RWPE2 (cell line): ENCODE measurements at regions not wholly inside any gene's neighbourhood (a gene's known extent, or its start where the extent isn't known, plus 50 kb on each side); places are given as distances from the start of the nearest gene placed in this dataset.

ENCODE experiments used
- ATAC-seq: fragments of 200-7000 bp; cut with Tn5 transposase; 3 replicates; pipeline ENCODE4 v1.9.1; 2021; ENCODE audit warnings: low read depth
- DNase-seq: peaks from one replicate; pipeline ENCODE4 v3.0.0-alpha.2; 2020; ENCODE audit warnings: low spot score
- H3K27ac ChIP-seq: fragments of 450-650 bp; 2 replicates; pipeline ENCODE4 v1.5.1; 2017; ENCODE audit warnings: mild to moderate bottlenecking; ENCODE audit not compliant: poor library complexity, severe bottlenecking
- H3K27me3 ChIP-seq: fragments of 250-450 bp; sonication (Bioruptor Pico); 2 replicates; pipeline ENCODE4 v1.5.1; 2021; ENCODE audit warnings: mild to moderate bottlenecking, moderate library complexity; ENCODE audit not compliant: insufficient read depth, poor library complexity, severe bottlenecking
- H3K36me3 ChIP-seq: fragments of 250-450 bp; sonication (Bioruptor Pico); 2 replicates; pipeline ENCODE4 v1.5.1; 2020; ENCODE audit warnings: low read depth, mild to moderate bottlenecking, moderate library complexity
- H3K4me1 ChIP-seq: fragments of 250-450 bp; sonication (Bioruptor Pico); 2 replicates; pipeline ENCODE4 v1.5.1; 2021; ENCODE audit warnings: mild to moderate bottlenecking, moderate library complexity; ENCODE audit not compliant: insufficient read depth, poor library complexity, severe bottlenecking
- H3K4me3 ChIP-seq: fragments of 250-450 bp; sonication (Bioruptor Pico); 2 replicates; pipeline ENCODE4 v1.5.1; 2021; ENCODE audit warnings: mild to moderate bottlenecking, moderate library complexity; ENCODE audit not compliant: severe bottlenecking
- H3K9me3 ChIP-seq: fragments of 250-450 bp; sonication (Bioruptor Pico); 2 replicates; pipeline ENCODE4 v1.5.1; 2021; ENCODE audit warnings: mild to moderate bottlenecking, moderate library complexity; ENCODE audit not compliant: severe bottlenecking
- CTCF ChIP-seq: fragments of 450-650 bp; IDR thresholded peaks from one replicate; pipeline ENCODE4 v1.5.1; 2017; ENCODE audit warnings: mild to moderate bottlenecking, moderate library complexity; ENCODE audit not compliant: poor library complexity, severe bottlenecking

- Histone ChIP-seq H3K27me3 (no peaks in the 10 kb centered on the region), H3K4me3 (no peak overlapping the region), H3K9me3 (no peaks in the 10 kb centered on the region), H3K36me3 (no peaks in the 10 kb centered on the region), H3K27ac (no peak overlapping the region), H3K4me1 (no peaks in the 10 kb centered on the region)
- no peak for ATAC-seq
- no peak for TF ChIP-seq CTCF
- no peak for DNase-seq
Measured at GRCh38 chr18:39113790-39114189, 1548.2 kb upstream of the CELF4 start.

GRCh38 chr18:39105104-39105503 lies 1539.5 kb upstream of the CELF4 start:
- ATAC-seq (no peak), DNase-seq (no peak)
- Histone ChIP-seq H3K4me1 (no peaks in the 10 kb centered on the region), H3K36me3 (no peaks in the 10 kb centered on the region), H3K9me3 (no peaks in the 10 kb centered on the region), H3K27me3 (no peaks in the 10 kb centered on the region), H3K27ac (no peak overlapping the region), H3K4me3 (no peak overlapping the region)
- no peak for TF ChIP-seq CTCF

GRCh38 chr18:39072970-39073369 lies 1507.4 kb upstream of the CELF4 start:
- no peak for TF ChIP-seq CTCF
- no peaks in the 10 kb centered on the region for H3K4me1 ChIP-seq
- H3K36me3 ChIP-seq, result no peaks in the 10 kb centered on the region
- no peak overlapping the region for H3K27ac ChIP-seq
- DNase-seq (no peak), ATAC-seq (no peak)
- H3K4me3 ChIP-seq, result no peak overlapping the region
- H3K27me3 ChIP-seq, result no peaks in the 10 kb centered on the region
- H3K9me3 ChIP-seq, result no peaks in the 10 kb centered on the region

GRCh38 chr18:39062426-39062825 lies 1496.8 kb upstream of the CELF4 start:
- TF ChIP-seq CTCF, result no peak
- ATAC-seq (no peak; the same call in 2 of the 3 replicates), DNase-seq (no peak)
- H3K27ac ChIP-seq, result no peak overlapping the region
- H3K36me3 ChIP-seq, result no peaks in the 10 kb centered on the region
- H3K4me3 ChIP-seq, result no peak overlapping the region
- peaks cover 3% of the 10 kb centered on the region for H3K27me3 ChIP-seq
- peaks cover 6% of the 10 kb centered on the region for H3K4me1 ChIP-seq
- H3K9me3 ChIP-seq, result no peaks in the 10 kb centered on the region

GRCh38 chr18:39058386-39059000 lies 1492.9 kb upstream of the CELF4 start:
- no peaks in the 10 kb centered on the region for H3K9me3 ChIP-seq
- H3K36me3 ChIP-seq, result no peaks in the 10 kb centered on the region
- no peak for DNase-seq
- ATAC-seq, result no peak
- peak overlapping the region; percentile 21 for H3K27ac ChIP-seq
- H3K4me1 ChIP-seq, result peaks cover 9% of the 10 kb centered on the region
- no peaks in the 10 kb centered on the region for H3K27me3 ChIP-seq
- TF ChIP-seq CTCF, result no peak
- no peak overlapping the region for H3K4me3 ChIP-seq
